KG1 (cell line): ENCODE measurements at regions not wholly inside any gene's neighbourhood (a gene's known extent, or its start where the extent isn't known, plus 50 kb on each side); places are given as distances from the start of the nearest gene placed in this dataset.
"Not testable (repeated sequence)": the region's sequence is repeated elsewhere in the genome, so short reads cannot be mapped to it uniquely, and the experiment has no call there.

ENCODE experiments used
- DNase-seq: peaks from one replicate; lab custom pipeline; 2025; lab: John Stamatoyannopoulos, UW

DNA sequence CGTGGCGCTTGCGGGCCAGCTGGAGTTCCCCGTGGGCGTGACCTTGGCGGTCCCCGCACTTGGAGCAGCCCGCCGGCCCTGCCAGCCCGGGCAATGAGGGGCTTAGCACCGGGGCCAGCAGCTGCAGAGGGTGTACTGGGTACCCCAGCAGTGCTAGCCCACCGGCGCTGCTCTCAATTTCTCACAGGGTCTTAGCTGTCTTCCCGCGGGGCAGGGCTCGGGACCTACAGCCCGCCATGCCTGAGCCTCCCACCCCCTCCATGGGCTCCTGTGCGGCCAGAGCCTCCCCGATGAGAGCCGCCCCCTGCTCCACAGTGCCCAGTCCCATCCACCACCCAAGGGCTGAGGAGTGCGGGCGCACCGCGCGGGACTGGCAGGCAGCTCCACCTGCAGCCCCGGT lies 94.0 kb upstream of the NIPBL start:
- DNase-seq = not testable (repeated sequence)

DNA sequence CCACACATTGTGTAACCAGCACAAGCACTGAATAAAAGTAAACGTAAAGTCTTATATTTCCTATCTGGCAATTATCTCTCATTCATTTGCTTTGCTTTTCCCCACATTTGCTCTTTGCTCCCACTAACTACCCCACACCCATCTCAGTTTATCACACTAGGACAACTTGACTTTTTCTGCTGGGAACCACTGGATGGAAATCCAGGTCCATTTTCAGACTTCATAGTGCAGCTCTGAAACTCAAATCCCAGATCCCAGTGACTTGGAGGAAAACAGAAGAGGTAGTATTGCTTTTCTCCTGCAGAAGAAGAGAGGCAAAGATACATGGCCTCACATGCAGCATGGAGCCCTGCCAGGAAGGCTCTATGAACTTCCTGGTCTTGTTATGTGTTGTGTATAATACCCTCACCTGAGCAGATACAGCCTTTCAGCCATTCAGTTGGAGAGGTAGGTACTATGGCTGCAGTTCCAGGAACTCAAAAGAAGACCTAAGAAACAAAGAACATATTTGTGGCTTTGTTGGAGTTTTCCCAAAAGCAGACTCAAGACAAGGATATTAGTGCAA lies 90.0 kb upstream of the NIPBL start:
- DNase-seq = no peak

DNA sequence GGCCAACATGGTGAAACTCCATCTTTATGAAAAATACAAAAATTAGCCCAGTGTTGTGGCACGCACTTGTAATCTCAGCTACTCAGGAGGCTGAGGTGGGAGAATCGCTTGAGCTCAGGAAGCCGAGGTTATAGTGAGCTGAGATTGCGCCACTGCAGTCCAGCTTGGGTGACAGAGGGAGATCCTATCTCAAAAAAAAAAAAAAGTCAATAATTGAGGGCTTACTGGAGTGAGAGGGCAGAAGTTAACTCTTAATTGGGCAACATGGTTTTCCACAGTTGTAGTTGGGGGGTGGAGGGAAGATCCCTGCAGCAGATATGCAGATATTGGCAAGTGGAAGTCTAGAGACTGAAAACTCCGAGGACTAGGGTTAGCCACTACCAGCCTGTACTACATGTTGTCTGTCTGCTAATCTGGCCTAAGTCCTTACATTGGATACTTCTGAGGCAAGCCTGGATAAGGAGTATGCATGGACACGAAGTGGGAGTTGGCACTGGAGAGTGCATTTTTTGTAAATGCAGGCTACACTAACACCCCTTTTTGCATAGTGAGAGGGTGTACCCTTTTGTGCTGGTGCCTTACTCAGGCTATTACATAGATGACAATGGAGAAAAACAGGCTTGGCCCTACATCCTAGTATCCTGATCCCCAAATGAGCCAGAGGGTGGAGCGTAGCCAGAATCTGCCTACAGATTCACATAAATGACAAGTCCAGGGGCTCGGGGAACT lies 89.0 kb upstream of the NIPBL start:
- DNase-seq = no peak

DNA sequence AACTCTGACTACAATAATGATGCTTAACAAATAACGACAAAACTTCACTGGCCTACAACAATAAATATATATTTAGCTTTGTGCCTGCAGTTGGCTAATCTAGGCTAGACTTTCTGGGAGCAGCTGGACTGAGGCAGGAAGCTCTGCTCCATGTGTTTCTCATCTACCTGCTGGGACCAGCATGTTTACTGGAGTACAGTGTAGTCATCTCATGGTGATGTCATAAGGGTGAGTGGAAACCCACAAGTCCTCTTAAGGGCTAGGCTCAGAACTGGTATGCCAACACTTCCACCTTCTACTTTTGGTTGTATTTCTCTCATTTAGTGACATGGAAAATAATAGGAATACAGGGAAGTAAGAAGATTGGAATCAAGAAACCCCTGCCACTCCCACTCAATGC lies 85.7 kb upstream of the NIPBL start:
- DNase-seq = no peak

DNA sequence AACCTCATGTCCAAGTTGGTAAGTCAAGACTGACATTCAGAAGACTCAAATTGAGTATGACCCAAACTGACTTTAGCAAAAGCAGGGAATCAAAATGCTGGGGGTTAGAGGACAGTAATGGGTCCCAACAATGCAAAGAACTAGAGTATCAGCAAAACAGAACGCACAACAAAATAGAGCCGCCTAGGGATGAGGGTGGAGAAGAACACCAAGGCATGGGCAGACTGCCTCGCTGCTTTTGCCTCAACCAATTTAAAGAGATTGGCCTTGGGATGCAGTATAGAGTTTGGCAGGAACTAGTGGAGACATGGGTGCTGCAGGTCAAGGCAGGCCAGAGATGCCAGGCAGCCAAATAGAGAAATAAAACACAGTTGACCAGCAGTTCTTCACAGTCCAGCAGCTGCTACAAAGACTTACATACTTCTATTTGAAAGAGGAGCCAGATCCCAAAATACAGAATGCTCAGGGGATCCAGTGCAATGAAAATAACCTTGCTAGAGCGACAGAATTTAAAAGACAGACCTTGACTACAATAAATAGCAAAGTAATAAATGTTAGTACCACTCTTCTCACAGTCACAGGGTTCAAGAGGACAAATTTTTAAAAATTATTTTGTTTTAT lies 83.9 kb upstream of the NIPBL start:
- DNase-seq = no peak

DNA sequence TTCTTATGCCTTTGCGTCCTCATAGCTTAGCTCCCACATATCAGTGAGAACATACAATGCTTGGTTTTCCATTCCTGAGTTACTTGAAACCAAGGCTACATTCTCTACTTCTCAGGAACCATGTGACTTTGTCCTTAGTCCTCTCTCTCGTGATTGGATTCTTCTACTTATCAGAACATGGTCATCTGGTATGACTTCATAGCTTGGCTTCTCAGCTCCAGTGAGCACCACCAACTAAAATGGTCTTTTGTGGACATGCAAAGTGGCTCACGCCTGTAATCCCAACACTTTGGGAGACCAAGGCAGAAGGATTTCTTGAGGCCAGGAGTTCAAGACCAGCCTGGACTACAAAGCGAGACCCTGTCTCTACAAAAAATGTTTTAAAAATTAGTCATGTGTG lies 81.2 kb upstream of the NIPBL start:
- DNase-seq = no peak

DNA sequence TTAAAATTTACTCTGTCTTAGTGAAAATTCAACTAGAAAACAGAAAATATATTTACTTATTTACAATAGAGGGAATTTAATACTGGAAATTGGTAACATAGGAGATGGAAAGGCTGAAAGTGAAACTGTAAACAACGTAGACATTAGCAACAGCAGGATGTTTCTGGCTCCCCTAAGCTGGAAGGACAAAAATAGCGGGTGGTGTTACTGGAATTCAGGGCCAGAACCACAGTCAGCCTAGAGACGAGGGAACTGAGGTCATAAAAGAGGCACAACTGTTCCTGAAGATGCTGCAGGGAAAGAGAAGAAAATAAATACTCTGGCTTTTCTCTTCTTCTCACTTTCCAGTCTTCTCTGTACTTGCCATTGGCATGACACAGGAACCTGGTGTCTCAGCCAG lies 80.4 kb upstream of the NIPBL start:
- DNase-seq = no peak

DNA sequence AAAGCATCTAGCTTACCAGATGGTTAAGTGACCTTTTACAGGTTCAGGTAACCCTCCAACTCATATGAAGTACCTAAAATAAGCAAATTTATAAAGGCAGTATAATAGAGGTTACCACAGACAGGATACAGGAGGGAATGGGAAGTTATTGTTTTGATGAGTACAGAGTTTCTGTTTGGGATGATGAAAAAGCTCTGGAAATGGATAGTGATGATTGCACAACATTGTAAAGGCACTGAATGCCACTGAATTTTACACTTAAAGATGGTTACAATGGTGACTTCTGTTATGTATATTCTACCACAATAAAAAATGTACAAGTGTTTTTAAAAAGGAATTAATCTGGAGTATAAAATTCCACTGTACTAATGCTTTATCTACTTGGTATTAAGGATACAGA lies 75.0 kb upstream of the NIPBL start:
- no peak for DNase-seq

DNA sequence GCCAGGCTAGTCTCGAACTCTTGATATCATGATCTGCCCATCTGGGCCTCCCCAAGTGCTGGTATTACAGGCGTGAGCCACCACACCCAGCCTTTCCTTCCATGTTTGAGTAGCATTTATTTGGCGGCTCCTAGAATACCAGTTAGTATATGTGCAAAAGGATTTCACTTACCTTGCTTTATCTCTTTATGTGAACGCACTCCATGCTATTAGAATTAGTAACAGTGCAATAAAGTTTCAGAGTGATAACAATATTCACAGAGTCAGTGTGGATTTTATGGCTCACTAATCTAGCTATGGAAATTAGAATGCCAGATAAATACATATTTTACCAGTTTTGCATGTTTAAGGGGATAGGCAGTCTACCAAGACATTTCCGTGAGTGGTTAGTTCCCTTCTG lies 74.4 kb upstream of the NIPBL start:
- DNase-seq = no peak

DNA sequence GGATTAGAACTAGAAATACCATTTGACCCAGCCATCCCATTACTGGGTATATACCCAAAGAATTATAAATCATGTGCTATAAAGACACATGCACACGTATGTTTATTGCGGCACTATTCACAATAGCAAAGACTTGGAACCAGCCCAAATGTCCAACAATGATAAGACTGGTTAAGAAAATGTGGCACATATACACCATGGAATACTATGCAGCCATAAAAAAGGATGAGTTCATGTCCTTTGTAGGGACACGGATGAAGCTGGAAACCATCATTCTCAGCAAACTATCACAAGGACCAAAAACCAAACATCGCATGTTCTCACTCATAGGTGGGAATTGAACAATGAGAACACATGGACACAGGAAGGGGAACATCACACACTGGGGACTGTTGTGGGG lies 63.3 kb upstream of the NIPBL start:
- DNase-seq = not testable (repeated sequence)

DNA sequence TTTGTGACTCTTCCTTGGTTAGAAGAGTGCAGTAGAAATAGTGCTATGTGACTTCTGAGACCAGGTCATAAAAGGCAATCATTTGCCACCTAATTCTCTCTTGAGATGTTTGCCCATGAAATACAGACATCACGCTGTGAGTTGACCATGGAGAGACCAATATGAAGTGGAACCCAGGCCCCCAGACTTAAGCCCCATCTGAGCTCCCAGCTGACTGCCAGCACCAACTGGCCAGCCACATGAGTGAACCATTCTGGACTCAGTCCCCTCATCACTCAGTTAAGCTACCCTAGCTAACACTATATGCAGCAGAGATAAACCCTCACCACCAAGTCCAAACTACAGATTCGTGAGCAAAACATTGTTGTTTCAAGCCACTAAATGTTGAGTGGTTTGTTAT lies 60.7 kb upstream of the NIPBL start:
- no peak for DNase-seq

DNA sequence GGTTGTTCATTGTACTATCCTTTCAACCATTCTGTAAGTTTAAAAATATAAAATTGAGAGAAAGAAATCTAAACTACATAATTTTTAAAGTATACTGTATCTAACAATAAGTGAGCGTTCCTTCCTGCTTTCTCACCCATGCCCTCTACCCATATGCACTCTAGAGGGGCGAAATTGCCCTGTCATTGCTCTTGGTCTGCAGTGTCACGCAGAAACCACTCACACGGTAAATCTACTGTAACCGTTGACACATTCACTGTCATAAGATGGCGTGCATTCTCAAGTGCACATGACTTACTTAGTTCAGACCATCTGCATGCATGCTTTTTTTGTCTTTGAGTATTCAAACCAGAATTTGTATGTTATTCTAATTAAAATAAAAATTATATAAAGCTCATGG lies 55.7 kb upstream of the NIPBL start:
- DNase-seq = no peak

DNA sequence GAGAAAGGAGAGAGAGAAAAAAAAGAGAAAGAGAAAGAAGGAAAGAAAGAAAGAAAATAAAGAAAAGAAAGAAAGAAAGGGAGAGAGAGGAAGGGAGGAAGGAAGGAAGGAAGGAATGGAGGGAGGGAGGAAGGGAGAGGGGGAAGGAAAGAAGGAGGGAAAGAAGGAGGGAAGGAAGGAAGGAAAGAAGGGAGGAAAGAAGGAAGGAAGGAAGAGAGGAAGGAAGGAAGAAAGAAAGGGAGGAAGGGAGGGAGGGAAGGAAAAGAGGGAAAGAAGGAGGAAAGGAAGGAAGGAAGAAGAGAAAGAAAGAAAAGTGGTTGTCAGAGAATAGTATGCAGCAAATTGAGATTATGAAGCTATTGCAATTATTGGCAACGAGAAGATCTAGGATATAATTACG lies 49.9 kb upstream of the NIPBL start:
- no peak for DNase-seq
